DMS53 (cell line): ENCODE measurements at regions not wholly inside any gene's neighbourhood (a gene's known extent, or its start where the extent isn't known, plus 50 kb on each side); places are given as distances from the start of the nearest gene placed in this dataset.
A peak's percentile ranks its signal among the peaks of the same experiment; 100 is the strongest.

Experiments used
- DNase-seq: peaks from one replicate; lab custom pipeline; 2025; lab: John Stamatoyannopoulos, UW

- DNase-seq, result peak; percentile 97
These were observed 62.3 kb downstream of the UCHL1 start for GRCh38 chr4:41318839-41319530.

- peak; percentile 99 for DNase-seq
These were observed 62.8 kb downstream of the UCHL1 start for GRCh38 chr4:41319553-41319952.

GRCh38 chr4:41320278-41320677 lies 63.5 kb downstream of the UCHL1 start:
- peak; percentile 51 for DNase-seq

- peak; percentile 33 for DNase-seq
These were observed 64.1 kb downstream of the UCHL1 start for GRCh38 chr4:41320786-41321185.

GRCh38 chr4:41321216-41321945 lies 64.7 kb downstream of the UCHL1 start:
- no peak for DNase-seq

GRCh38 chr4:41322617-41323016 lies 65.9 kb downstream of the UCHL1 start:
- DNase-seq, result no peak

- no peak for DNase-seq
These were observed 66.5 kb downstream of the UCHL1 start for GRCh38 chr4:41323179-41323578.

- peak; percentile 60 for DNase-seq
These were observed 67.0 kb downstream of the UCHL1 start for GRCh38 chr4:41323706-41324105.

- no peak for DNase-seq
These were observed 68.1 kb downstream of the UCHL1 start for GRCh38 chr4:41324861-41325260.

- DNase-seq, result peak; percentile 58
These were observed 69.2 kb downstream of the UCHL1 start for GRCh38 chr4:41325901-41326300.

- DNase-seq, result no peak
These were observed 70.0 kb downstream of the UCHL1 start for GRCh38 chr4:41326776-41327175.

- no peak for DNase-seq
These were observed 71.0 kb downstream of the UCHL1 start for GRCh38 chr4:41327770-41328169.

- DNase-seq, result no peak
These were observed 72.6 kb downstream of the UCHL1 start for GRCh38 chr4:41329361-41329760.

- no peak for DNase-seq
These were observed 74.5 kb downstream of the UCHL1 start for GRCh38 chr4:41331224-41331623.

GRCh38 chr4:41332510-41333054 lies 75.9 kb downstream of the UCHL1 start:
- DNase-seq, result no peak

GRCh38 chr4:41334182-41334581 lies 77.5 kb downstream of the UCHL1 start:
- DNase-seq, result peak; percentile 96

- DNase-seq, result peak; percentile 90
These were observed 83.4 kb downstream of the UCHL1 start for GRCh38 chr4:41339812-41340809.

- peak; percentile 22 for DNase-seq
These were observed 89.8 kb downstream of the UCHL1 start for GRCh38 chr4:41346306-41347061.

- no peak for DNase-seq
These were observed 92.3 kb downstream of the UCHL1 start for GRCh38 chr4:41349021-41349420.

- peak; percentile 98 for DNase-seq
These were observed 102.1 kb downstream of the UCHL1 start for GRCh38 chr4:41358647-41359421.

- DNase-seq, result peak; percentile 84
These were observed 102.7 kb downstream of the UCHL1 start for GRCh38 chr4:41359422-41359775.
